Stimulated activated CD4-positive, alpha-beta T cell treated with anti-CD3 and anti-CD28 coated beads, Interleukin-4, amount 100 ng/mL, for 1 hour (primary cell): ENCODE measurements at regions not wholly inside any gene's neighbourhood (a gene's known extent, or its start where the extent isn't known, plus 50 kb on each side); places are given as distances from the start of the nearest gene placed in this dataset.

ENCODE experiments used
- DNase-seq: peaks from one replicate; pipeline ENCODE4 v3.0.0-alpha.2; 2020

DNA sequence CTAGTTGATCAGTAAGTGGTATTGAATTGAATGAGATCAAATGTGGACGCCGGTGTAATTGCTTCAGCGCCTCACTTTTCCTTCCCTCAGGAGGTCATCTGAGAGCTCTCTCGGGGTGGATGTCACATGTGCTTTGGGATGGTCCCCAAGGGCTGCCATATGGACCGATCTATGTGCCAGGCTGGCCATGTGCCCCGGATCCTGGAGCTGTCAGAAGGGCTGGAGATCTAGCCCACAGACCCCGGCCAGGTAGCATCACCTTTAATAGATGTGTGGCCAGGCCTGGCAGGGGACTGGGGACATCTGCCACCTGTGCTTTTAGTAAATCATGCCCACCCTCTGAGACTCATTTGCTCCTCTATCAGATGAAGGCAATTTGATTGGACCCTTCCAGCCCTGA is 95.3 kb upstream of the CRHR1 start:
- DNase-seq: no peak

DNA sequence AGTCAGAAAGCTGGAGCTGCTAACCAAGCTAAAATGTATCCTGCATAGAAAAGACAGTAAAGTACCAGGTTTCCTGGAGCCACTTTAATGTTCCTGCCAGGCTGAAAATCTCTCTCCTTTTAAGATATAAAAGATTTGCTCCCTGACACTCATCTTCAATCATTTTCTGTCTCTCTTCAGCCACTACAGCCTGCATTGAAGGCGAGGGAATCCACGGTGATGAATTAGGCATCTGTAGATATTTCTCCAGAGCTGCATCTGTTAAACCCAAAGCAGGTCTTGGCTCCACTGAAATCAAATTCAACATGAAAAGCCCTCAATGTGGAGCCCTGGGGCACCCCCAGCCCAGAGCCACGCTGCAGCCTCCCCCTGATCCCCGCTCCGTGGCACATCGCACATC is 94.7 kb upstream of the CRHR1 start:
- DNase-seq: no peak

DNA sequence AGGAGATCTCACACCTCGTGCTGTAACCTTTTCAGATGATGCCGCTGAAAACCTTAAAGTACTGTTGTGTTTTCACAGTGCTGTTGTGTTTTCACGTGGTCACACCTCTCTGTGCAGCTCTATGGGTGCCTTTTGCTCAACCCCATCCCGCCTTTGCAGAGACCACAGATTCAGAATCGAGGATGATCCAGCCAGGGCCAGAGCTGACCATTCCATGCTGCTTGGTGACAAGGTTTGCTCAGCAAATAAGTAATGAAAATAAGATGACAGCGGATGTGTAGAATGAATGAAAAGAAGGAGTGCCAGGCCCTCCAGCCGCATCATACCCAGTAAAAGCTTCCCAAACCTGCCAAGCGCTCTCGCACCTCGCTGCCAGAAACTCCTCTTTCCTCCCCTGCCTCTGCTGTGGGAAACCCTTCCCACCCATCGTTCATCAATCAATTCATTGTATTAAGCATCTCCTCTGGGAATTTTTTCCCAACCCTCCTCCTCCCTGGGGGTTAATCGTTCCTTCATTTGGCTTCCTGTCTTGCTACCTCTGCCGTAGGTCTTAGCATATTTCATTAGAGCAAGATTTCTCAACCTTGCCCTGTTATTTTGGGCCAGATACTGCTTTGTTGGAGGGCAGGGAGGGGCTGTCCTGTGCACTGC is 93.4 kb upstream of the CRHR1 start:
- no peak for DNase-seq

DNA sequence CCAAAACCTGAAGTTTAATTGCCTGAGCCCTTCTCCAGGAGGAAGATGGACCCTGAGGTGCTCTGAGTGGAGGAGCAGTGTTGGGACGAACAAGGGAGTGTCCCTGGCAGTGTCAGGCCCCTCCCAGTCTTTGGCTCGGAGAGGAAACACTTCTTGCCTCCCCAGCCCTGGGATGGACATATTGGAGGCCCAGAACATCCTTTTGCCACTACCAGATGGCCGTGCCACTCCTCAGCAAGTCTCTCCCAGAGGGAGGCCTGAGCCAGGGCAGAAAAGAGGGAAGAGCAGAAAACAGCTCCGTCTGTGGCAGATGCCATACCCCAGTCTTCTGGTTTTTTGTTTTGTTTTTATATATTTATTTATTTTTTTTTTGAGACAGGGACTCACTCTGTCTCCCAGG is 91.5 kb upstream of the CRHR1 start:
- DNase-seq: no peak

DNA sequence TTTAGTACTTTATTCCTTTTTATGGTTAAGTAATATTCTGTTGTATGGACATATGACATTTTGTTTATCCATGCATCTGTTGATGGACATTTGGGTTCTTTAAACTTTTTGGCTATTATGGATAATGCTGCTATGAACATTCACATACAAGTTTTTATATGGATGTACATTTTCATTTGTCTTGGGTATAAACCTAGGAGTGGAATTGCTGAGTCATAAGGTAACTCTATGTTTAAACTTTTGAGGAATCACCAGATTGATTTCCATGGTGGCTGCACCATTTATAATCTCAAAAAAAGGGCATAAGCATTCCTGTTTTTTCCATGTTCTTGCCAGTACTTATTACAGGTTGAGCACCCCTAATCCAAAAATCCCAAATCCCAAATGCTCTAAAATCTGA is 90.3 kb upstream of the CRHR1 start:
- DNase-seq: no peak

DNA sequence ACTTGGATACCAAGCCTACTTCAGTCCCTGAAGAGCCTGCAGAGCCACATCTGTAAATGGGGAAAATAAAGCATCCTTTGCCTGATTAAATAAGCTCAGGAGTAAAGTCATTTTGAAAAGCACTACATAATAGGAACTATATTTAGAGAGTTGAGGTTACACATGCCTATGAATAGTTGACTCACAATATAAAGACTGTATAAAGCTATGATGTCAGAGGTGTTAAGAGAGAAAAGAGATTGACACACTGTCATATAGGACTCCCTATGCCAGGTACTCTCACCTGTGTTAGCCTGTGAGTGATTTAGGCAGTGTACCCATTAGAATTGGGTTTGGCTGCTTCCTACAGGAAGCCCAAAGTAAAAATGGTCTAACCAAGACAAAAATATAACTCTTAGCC is 87.7 kb upstream of the CRHR1 start:
- no peak for DNase-seq

DNA sequence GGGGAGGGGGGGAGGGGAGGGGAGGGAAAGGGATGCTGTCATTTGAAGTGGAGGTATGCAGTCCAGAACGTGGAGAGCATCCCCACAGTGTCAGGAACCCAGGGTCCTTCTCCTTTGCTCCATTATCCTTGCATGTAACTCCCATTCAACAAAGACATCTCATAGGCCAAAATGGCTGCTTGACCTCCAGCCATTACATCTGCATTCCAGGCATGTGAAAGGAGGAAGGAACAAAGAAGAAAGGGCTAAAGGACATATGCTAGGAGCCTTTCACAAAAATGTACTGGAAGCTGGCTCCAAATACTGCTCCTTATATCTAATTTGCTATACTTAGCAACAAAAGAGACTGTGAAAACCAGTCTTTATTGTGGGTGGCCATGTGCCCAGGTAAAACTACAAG is 87.0 kb upstream of the CRHR1 start:
- no peak for DNase-seq

DNA sequence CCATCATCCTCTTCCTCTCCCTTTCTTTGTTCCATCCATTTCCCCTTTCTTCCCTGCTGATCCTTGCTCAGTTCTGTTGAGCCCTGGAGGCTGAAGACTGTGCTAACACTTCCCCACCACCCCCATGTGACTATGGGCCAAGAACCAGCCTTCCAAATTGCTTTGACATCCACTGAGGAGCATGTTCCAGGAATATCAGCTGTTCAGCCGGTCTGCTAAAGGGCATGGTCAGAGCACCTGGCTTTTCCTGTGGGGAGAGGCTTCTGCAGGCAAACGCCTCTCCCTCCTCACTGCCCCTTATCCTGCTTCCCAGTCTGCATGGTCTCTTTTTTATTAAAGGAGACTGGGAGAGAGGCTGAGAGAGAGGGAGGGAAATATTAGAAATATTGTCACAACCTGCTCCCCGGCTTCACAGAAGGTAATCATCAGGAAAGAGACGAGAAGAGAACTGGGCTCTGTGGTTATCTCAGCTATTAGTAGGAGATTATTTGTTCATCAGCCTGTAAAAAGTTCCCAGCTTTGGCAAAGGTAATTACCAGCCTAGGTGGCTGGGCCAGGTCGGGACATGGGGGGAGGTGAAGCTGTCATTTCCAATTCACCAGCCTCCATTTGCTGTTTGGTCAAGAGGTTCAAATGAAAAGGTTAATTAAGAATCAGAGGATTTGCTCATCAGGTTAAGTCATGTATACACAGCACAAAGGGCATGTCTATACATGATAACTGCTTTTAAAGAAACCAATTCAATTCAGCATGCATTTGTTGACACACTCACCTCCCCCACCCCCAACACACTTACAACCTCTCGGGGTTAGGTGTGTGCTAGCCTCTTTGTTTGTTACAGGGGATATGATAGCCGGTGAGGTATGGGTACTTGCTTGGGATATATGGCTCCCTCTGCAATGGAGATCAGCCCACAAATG is 83.7 kb upstream of the CRHR1 start:
- no peak for DNase-seq

DNA sequence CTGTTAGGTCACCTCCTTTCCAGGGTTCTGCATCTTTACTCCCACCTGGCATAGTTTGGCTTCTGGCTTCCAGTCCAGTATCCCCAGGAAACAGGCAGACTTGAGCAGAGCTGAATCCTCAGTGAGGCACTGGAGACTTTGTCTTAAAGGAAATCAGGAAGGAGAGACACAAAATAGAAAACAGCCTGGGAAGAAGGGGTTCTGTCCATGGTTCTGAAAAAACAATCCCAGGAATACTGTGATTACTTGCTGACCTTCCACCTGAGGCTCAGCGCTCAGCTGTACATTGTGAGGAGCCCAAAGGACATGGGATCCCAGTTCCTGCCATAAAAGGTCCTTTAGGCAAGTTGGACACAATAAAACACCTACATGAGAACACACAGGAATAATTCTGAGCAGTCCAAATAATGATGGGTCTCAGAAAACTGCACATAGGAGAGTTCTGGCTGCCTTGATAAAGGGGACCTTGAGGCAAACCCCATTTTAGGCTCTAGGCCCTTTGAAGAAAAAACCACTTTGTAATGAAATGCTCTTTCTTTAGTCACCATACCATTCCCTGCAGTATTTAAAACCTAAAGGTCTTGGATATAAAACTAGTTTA is 81.4 kb upstream of the CRHR1 start:
- no peak for DNase-seq

DNA sequence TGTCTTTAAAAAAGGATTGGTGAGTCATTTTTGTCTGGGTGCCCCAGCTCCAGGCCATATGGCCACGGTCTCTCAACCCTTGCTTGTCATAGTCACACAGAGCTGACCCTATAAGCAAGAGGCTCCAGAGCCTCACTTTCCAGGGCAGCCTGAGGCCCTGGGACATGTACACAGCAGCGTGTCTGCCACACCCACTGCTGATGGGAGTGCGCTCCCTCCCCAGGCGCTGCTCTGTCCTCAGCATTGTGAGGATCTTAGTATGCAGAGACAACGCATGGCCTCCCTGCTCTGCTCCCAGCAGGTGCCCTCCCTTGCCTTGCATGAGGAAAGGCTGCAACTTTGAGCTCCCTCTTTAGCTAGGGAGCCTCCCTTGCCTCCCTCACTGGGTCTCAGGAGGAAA is 80.8 kb upstream of the CRHR1 start:
- no peak for DNase-seq

DNA sequence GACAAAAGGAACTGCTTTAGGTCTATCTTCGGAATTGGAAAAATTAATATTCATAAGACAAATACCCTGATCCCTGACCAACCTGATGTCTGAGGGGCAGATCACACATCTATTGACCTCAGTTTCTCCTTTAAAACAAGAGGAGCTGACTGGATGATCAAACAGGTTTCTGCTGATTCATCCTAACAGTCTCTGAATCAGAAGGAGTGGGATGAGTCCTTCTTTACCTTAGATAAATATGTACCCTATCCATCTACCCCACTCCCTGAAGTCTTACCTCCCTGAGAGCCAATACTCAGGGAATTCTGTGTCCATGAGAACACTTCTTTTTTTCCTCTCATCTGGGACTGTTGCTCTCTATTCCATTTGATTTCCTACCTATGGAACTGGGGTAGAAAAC is 80.3 kb upstream of the CRHR1 start:
- no peak for DNase-seq

DNA sequence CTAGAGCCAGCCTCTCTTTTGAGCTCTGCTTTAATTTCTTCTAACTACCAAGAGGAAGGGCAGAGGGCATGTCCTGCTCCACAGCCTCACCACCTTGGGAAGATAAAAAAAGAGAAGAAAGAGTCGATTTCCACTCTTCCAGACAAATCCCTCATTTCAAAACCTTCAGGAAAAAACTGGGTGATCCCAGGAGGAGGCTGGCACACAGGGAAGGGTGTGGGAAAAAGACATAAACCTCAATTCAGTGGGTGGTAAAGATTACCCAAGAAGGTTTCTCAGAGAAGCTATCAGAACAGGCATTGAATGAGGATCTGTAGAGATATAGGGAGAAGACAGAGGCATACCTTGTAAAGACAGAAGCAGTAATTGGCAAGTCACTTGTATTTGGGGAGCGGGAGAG is 79.9 kb upstream of the CRHR1 start:
- DNase-seq: no peak

DNA sequence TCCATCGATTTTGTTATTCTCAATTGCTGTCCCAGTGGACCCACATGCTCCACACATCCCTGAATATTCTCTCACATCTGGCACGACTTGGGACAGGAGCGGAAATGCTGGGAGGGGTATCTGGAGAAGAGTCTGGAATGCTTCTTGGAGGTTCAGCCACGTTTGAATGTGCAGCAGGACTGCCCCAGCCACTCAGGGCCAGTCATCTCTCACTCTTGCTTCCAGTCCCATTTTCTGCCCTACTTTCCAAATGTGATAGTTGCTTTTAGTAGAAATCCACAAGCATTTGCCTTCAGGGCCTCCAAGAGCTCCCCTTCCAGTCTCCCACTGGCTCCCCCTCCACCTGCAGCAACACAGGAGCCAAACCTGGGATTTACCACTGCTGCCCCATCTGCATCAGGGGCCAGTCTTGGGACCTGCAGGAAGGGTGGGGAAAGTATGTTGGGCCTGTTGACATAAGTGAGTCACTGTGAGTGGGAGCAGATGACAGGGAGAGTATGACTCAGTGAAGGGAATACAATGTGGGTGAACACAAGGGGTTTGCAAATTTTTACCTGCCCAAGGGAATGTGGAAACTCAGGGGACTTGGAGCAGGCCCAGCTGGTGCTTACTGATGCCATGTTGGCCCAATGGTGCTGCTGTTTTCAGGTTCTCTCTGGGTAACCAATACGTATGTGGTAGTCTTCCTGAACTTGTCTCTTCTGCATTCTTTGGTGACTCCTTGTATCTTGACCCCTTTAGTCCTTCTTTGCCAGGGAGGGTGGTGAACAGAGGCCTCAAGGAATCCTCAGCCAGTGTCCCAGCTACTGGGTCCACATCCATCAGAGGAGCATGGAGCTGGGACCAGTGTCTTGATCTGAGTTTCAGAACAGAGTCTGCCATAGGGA is 78.8 kb upstream of the CRHR1 start:
- no peak for DNase-seq

DNA sequence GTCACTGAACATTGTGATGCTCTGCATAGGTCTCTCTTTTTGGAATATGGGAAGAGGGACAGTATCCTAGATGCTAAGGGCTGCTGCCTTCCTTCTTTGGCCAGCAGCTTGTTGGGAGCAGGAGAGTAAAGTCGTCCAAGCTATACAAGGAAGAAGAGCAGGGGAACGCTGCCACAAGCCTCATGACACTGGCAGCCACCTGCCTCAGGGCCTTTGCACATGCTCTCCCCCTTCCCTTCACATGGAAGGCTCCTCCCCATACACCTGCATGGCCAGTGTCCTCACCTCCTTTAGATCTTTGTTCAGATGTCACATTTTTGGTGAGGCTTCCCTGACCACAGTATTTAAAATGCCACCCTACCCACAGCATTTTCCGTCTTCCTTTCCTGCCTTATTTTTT is 78.1 kb upstream of the CRHR1 start:
- no peak for DNase-seq

DNA sequence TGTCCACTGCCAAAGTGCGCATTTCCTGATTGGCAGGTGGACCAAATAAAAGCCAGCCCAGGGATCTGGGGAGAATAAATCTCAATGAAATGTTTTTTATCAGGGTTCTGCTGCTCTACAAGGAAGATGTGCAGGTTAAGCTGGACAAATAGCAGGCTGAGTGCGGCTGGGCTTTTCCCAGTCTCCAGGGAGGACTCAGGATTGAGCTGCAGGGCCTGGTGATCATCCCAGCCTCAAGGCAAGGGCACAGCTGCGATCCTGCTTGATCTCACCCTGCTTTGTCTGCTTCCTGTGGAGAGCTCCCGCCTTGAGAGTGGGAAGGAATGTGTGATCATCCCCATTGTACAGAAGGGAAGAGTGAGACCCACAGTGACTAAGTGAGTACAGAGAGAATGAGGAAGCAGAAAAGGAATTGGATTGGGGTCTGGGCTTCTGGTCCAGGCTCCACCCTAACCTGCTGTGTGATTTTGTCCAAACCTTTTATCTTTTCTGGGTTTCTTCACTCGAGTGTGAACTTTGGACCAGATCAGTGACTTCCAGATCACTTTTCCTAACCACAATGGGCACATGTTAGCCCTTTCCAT is 75.3 kb upstream of the CRHR1 start:
- DNase-seq: no peak

DNA sequence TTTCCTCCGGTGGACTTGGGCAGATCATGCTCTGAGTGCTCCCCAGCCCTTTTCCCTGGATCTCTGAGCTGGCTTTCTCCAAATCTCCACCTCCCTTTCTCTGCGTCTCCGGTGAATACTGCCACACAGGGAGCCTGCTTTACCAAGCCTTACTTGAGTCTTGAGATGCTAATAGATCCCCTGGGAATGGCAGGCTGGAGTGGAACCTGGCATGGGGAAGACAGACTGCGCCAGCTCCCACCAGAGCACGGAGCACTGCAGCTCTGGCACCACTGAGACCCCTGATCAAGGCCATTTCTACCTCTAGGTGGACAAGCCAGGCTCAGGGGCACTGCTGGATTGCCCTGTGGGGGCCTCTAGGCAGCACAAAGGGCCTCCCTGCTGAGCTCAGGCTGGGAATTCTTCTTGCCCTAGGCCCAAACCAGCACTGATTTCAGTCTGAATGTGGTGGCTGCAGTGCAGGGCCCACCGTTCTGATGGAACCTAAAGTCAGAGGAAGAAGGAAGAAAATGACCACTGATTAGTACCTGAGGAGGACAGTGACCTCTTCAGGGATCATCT is 74.3 kb upstream of the CRHR1 start:
- no peak for DNase-seq

DNA sequence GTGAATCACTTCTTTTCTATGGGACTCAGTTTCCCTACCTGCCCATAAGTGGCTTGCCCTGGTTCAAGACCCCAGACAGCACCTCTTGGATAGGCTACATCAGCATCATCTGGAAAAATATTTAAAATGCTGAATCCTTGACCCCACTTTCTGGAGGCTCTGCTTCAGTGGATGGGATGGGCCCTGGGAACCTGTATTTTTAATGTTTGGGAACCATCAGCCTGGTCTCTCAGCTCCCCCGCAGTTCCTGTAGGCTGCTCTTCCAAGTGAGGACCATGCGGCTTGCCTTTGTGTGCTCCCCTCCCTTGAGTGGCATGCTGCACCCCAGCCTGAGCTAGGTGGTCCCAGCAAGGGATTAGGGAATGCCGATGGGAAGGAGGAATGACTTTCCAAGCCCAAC is 68.3 kb upstream of the CRHR1 start:
- no peak for DNase-seq

DNA sequence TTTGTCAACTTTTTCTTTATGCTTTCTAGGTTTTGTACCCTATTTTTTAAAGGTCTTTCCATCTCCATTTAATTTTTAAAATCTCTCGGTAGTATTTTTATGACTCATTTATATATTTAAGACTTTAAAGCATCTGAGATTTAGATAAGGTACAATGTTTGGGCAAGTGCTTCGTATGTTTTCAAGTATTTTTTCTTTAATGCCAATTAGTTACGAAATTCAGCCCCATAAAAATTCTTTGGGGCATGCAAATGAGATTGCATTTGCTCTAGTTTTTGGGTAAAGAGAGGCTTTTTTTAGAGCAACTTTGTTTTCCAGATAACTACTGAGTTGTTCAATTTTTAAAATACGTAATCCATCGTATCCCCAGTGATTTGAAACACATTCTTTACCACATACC is 65.3 kb upstream of the CRHR1 start:
- no peak for DNase-seq

DNA sequence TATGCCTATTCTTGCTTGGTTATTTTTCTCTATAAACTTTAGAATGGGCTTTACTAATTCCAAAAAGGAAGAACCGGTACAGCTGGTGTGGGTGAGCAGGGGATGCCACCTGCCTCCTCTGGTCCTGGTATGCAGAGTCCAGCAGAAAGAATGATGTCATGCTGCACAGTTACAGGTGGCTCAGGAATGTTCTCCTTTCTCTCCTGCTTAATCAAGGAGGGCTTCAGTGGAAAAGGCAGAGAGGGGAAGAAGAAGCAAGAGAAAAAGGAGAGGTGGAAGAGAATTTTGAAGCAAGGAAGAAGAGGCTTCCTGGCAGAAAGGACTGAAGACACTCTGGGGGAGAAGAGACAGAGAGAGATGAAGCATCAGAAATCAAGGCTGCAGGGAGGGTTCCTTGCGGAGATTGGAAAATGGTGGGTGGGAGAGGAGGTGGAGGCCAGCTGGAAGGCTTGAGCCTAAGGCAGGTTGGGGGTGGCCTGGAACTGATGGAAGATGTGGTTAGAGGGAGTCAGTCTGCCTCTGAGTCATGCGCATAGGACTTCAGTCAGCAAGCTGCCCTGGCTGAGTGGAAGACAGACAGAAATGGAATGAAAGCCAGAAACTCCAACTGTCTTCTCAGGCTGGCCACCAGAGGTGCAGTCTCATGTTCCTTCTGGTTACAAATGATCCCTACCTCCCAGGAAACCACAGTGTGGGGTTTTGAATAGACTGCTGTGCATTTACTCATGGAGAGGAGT is 64.6 kb upstream of the CRHR1 start:
- DNase-seq: no peak

DNA sequence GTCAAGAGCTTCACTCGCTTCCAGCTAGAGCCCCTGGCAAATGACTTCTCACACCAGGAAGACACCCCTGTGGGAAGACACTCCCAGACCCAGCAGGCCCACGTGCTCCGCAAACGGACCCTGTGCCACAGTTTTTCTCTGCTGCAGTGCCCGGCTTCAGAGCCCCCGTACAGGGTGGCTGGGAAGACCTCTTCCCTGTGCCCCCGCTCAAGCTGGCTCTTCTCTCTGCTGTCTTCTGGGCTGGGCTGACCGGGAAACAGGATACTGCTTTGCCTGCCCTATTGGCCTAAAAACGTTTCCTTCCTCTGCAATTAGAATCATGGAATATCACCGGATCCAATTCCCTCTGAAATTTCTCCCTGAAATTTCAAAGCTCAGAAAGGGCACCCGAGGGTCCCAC is 63.7 kb upstream of the CRHR1 start:
- DNase-seq: no peak

DNA sequence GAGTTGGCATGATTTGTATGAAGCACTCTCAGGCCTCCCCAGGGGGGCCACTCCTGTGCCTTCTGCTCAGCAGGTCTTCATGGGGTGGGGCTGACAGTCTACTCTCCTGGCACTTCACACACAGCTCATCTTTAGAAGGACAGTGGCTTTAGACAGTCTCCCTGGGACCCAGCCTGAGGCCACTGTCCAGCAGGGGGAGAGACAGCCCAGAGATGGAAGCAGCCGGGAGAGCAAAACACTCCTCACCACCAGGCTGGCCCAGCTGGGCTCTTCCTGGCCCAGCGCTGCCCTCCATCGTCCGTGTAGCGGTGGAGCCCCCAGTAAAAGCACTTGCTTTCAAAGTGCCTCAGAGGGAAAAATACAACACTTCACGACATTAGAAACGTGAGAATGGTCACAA is 62.0 kb upstream of the CRHR1 start:
- DNase-seq: no peak
